ENCODE measurements at regions not wholly inside any gene's neighbourhood (a gene's known extent, or its start where the extent isn't known, plus 50 kb on each side); places are given as distances from the start of the nearest gene placed in this dataset.

DNA sequence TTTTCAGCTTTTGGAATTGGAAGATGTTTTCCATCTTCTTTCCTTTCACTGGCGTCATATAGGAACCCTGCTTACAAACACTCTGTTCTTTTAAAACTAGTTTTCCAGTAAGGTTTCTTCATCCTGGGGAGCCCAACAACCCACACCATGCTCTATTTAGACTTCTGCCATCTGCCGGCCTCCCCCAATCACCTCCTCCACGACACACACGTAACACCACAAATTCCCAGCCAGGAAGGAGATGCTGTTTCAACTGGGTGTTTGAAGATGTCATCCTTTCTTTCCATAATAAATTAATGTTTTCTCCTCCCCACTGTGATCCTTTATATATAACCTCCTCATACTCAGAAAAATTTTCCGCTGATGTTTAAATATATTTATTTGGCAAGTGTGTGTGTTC, 231.4 kb upstream of the DDHD1 start:
- H3K9me3 ChIP-seq: no peaks in the 10 kb centered on the region
- no peak for DNase-seq (ENCODE audit: low spot score)
- H3K4me1 ChIP-seq (replicated peaks): no peaks in the 10 kb centered on the region
- intact Hi-C loops (cut with DNase I): no loop called here
- WGBS: 98% methylated on average over 5 of the region's 5 CpGs
- TF ChIP-seq POLR2AphosphoS5 (IDR thresholded peaks at IDR 0.05) (no peak), POLR2A (IDR thresholded peaks at IDR 0.05) (no peak)
- TF ChIP-seq, protein P1, sequence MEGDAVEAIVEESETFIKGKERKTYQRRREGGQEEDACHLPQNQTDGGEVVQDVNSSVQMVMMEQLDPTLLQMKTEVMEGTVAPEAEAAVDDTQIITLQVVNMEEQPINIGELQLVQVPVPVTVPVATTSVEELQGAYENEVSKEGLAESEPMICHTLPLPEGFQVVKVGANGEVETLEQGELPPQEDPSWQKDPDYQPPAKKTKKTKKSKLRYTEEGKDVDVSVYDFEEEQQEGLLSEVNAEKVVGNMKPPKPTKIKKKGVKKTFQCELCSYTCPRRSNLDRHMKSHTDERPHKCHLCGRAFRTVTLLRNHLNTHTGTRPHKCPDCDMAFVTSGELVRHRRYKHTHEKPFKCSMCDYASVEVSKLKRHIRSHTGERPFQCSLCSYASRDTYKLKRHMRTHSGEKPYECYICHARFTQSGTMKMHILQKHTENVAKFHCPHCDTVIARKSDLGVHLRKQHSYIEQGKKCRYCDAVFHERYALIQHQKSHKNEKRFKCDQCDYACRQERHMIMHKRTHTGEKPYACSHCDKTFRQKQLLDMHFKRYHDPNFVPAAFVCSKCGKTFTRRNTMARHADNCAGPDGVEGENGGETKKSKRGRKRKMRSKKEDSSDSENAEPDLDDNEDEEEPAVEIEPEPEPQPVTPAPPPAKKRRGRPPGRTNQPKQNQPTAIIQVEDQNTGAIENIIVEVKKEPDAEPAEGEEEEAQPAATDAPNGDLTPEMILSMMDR (IDR thresholded peaks at IDR 0.05): no peak
- no peak overlapping the region for H3K27ac ChIP-seq
- no peaks in the 10 kb centered on the region for H3K27me3 ChIP-seq (replicated peaks; ENCODE audit: insufficient read depth)
- no peaks in the 10 kb centered on the region for H3K36me3 ChIP-seq
- H3K4me3 ChIP-seq: no peak overlapping the region

DNA sequence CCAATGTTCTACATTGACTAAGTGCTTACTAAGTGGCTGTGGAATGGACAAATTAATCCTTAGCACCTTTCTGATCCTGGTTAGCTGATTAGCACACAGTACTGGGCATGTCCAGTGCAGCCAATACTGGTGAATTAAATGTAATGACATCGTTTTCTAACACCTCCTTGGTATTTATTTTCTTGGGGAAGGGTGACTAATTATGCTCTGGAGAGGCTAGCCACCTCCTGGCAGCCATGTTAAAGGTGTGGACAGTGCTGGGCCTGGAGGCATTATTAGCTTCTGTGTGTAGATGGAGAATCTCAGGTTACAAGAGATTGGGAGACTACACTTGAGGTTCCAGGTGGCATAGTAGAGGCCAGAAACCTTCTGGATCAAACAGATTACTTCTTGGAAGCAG, 230.9 kb upstream of the DDHD1 start:
- no peaks in the 10 kb centered on the region for H3K4me1 ChIP-seq (replicated peaks)

DNA sequence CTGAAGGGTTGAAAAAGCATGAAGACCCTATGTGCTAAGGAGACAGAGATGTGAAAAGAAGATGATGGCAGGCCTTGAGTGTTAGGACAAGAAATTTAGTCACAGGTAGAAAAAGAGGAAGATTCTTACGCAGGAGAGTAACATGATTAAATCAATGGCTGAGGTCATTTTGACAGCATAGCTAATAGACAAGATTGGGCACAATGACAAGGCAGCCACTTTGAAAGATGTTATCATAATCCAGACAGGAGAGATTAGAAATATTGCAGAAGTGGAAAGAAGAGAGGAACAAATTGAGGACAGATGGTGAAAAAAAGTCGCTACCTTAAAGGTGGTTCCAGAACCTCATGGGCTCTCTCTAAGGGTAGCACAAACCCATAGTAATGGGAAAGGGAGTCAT, 228.8 kb upstream of the DDHD1 start:
- 95% methylated on average over 2 of the region's 2 CpGs for WGBS
- H3K9me3 ChIP-seq: no peaks in the 10 kb centered on the region
- no peak overlapping the region for H3K4me3 ChIP-seq
- DNase-seq (ENCODE audit: low spot score): no peak
- TF ChIP-seq POLR2AphosphoS5 (IDR thresholded peaks at IDR 0.05) (no peak), POLR2A (IDR thresholded peaks at IDR 0.05) (no peak)
- TF ChIP-seq, protein P1 (IDR thresholded peaks at IDR 0.05): no peak
- no peaks in the 10 kb centered on the region for H3K27me3 ChIP-seq (replicated peaks; ENCODE audit: insufficient read depth)
- intact Hi-C loops (cut with DNase I): no loop called here
- no peaks in the 10 kb centered on the region for H3K4me1 ChIP-seq (replicated peaks)
- H3K27ac ChIP-seq: no peak overlapping the region
- no peaks in the 10 kb centered on the region for H3K36me3 ChIP-seq

More for the DNA sequence above, 230.9 kb upstream of the DDHD1 start:
- no peaks in the 10 kb centered on the region for H3K36me3 ChIP-seq
- H3K4me3 ChIP-seq: no peak overlapping the region
- H3K27ac ChIP-seq: no peak overlapping the region
- TF ChIP-seq POLR2AphosphoS5 (IDR thresholded peaks at IDR 0.05): no peak
- TF ChIP-seq, protein P1 (IDR thresholded peaks at IDR 0.05): no peak
- no peak for TF ChIP-seq POLR2A (IDR thresholded peaks at IDR 0.05)
- no peaks in the 10 kb centered on the region for H3K27me3 ChIP-seq (replicated peaks; ENCODE audit: insufficient read depth)
- intact Hi-C loops (cut with DNase I): no loop called here
- no peaks in the 10 kb centered on the region for H3K9me3 ChIP-seq
- DNase-seq (ENCODE audit: low spot score): no peak
- 81% methylated on average over 1 of the region's 1 CpG for WGBS

DNA sequence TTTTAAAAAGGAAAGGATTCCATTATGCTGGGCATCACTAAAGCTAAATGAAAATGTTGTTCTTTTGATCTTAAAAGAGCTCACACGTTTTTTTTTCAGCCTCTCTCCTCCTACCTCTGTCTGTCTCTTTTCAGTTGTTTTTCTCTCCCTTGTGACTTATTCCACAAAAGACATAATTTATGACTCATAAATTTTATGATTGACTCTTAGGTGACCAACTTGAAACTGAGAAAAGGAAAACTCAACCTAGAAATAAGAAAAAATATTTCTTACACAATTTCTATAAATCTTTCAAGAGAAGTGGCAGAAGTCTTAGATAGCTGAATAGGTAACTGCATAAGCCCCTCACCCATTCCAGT, 227.7 kb upstream of the DDHD1 start:
- no peak for DNase-seq (ENCODE audit: low spot score)
- H3K36me3 ChIP-seq: no peaks in the 10 kb centered on the region
- H3K9me3 ChIP-seq: no peaks in the 10 kb centered on the region
- 6% methylated on average over 1 of the region's 1 CpG for WGBS
- TF ChIP-seq, protein P1 (IDR thresholded peaks at IDR 0.05): no peak
- TF ChIP-seq POLR2AphosphoS5 (IDR thresholded peaks at IDR 0.05) (no peak), POLR2A (IDR thresholded peaks at IDR 0.05) (no peak)
- H3K4me1 ChIP-seq (replicated peaks): no peaks in the 10 kb centered on the region
- no peaks in the 10 kb centered on the region for H3K27me3 ChIP-seq (replicated peaks; ENCODE audit: insufficient read depth)
- no peak overlapping the region for H3K4me3 ChIP-seq
- intact Hi-C loops (cut with DNase I): no loop called here
- H3K27ac ChIP-seq: no peak overlapping the region

DNA sequence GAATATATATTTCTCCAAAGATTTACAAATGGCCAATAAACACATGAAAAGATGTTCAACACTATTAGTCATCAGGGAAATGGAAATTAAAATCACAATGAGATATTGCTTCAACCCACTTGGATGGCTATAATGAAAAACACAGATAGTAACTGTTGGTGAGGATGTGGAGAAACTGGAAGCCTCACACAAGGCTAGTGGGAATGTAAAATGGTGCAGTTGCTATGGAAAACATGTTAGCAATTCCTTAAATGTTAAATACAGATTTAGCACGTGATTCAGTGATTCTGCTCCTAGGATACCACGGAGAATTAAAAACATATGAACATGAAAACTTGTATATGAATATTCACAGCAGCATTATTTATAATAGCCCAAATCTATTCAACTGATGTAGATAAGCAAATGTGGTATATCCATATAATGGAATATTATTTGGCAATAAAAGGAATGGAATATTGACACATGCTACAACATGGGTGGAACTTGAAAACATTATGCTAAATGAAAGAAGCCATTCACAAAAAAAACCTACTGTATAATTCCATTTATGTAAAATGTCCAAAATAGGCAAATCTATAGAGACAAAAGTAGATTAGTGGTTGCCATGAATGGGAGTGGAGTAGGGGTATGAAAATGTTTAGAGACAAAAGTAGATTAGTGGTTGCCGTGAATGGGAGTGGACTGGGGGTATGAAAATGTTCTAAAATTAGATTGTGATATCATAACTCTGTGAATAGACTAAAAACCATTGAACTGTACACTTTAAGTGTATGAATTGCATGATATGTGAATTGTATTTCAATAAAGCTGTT, 227.1 kb upstream of the DDHD1 start:
- TF ChIP-seq POLR2AphosphoS5 (IDR thresholded peaks at IDR 0.05) (no peak), POLR2A (IDR thresholded peaks at IDR 0.05) (no peak)
- TF ChIP-seq, protein P1 (IDR thresholded peaks at IDR 0.05): no peak
- 95% methylated on average over 3 of the region's 3 CpGs for whole genome bisulfite sequencing
- Histone ChIP-seq H3K27me3 (replicated peaks; ENCODE audit: insufficient read depth) (no peaks in the 10 kb centered on the region), H3K36me3 (no peaks in the 10 kb centered on the region), H3K9me3 (no peaks in the 10 kb centered on the region), H3K4me3 (no peak overlapping the region), H3K4me1 (replicated peaks) (no peaks in the 10 kb centered on the region), H3K27ac (no peak overlapping the region)
- intact Hi-C loops (cut with DNase I): no loop called here
- DNase-seq (ENCODE audit: low spot score): no peak
